T-helper 1 cell treated with Interleukin-12 subunit alpha and Interleukin-12 subunit beta and Interleukin-4 antibody, amounts not matched to agents 30 ng/mL and 1 ng/mL, for 36 hours (primary cell): ENCODE measurements at regions not wholly inside any gene's neighbourhood (a gene's known extent, or its start where the extent isn't known, plus 50 kb on each side); places are given as distances from the start of the nearest gene placed in this dataset.

Source experiments
- intact Hi-C: fragments of 100-400 bp; cut with micrococcal nuclease; formaldehyde crosslinking; loops from one replicate; pipeline ENCODE4 v1.15.1; 2024

- intact Hi-C loops: no loop called here
Measured at GRCh38 chr22:27137871-27138337, 480.5 kb downstream of the MIAT start.

DNA sequence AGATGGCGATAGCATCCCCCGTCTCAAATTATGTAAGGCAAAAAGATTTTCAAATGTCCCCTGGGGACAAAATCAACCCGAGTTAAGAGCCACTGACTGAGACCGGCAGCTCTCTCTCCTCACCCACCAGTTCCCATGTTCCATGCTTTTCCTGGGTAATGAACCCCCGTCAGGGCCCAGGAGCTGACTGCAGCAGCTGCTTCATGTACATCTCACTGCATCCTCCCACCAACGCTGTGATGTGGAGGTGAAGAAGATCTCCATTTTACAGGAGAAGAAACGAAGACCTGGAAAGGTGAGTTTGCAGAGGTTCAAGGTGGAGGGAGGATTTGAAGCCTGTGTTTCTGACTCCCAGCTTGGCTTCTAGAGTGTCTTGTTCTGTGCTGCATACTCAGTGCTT lies 481.1 kb downstream of the MIAT start:
- intact Hi-C loops: no loop called here

- intact Hi-C loops: no loop called here
Measured at GRCh38 chr22:27139935-27140511, 482.6 kb downstream of the MIAT start.

DNA sequence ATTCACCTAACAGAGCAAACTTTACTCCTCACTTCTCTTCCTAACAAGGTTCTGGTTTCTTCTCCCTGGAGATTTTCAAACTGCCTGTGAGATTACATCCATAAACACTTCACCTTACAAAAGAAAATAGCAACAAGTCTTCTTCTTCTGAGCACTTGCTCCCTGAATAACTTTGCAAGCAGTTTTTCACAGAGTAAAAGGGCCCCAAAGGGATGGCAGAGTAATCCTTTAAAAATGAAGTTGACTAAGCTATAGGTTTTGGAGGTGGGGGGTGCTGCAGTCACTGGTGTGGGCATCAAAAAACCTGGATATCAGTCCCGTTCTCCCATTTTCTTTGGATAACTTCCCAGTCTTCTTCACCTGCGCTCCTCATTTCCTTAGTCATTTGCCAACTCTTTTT lies 484.9 kb downstream of the MIAT start:
- intact Hi-C loops: no loop called here

GRCh38 chr22:27144321-27144720 lies 486.9 kb downstream of the MIAT start:
- intact Hi-C loops: no loop called here

DNA sequence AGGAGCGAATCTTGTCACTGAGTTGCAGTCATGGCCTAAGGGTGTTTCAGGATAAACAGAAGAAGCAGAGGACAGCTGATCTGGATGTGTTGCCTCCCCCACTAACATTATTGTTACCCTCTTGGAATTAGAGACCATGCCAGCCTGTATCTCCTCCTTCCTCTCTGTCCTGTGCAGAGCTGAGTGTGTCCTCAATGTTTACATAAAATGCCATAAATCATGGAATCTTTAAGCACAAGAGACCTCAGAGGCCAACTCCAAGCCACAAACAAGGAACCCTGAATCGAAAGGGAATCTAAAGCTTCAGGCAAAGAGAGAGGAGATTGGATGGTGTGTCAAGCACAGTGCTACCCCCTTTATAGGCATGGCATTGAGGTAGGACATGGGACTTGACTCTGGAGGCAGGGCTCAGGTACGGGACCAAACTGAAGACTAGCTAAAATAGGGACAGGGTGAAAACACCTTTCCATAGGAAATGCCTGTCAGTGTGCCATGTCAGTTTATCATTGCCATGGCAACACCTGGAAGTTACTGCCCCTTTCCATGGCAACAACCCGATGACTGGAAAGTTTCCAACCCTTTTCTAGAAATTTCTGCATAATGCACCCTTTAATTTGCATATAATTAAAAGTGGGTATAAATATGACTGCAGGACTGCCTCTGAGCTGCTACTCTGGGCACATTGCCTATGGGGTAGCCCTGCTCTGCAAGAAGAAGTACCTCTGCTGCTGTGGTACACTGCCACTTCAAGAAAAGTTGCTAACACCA lies 489.7 kb downstream of the MIAT start:
- intact Hi-C loops: no loop called here

DNA sequence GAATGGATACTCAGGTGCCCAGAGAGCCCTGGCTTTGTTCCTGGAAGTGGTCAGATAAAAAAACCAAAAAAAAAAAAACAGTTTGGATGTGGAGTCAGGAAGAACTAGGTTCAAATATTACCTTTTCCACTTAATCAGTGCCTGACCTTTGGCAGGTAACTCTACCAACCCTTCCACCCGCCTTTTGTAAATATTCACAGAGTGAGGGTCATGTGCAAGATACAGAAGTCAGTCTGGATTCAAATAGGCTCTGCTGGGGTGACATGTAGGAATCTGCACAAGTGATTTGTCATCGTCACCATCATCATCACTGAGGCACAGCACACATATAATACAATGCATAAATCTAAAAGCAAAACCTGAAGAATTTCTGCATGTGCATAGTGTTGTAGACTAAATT lies 490.7 kb downstream of the MIAT start:
- intact Hi-C loops: no loop called here

GRCh38 chr22:27148886-27149470 lies 491.6 kb downstream of the MIAT start:
- intact Hi-C loops: no loop called here

GRCh38 chr22:27149921-27150543 lies 492.6 kb downstream of the MIAT start:
- intact Hi-C loops: no loop called here

DNA sequence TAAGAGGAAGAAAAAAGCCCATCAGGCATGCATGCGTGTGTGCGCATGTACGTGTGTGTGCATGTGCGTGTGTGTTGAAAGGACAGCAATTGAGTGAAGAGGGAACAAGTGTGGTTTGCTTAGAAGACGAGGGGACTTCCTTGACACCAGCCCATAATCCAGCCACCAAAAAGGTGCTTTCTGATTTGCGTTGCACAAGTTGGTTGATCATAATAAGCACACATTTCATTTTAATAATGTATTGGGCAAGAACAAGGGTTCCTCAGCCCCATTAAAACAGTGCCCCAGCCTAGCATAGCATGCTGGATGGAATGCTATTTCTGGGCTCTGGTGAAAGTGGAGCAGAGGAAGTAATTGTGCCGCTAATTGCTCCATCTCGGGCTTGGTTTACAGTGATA lies 493.2 kb downstream of the MIAT start:
- intact Hi-C loops: no loop called here

GRCh38 chr22:27151407-27151806 lies 494.0 kb downstream of the MIAT start:
- intact Hi-C loops: no loop called here

DNA sequence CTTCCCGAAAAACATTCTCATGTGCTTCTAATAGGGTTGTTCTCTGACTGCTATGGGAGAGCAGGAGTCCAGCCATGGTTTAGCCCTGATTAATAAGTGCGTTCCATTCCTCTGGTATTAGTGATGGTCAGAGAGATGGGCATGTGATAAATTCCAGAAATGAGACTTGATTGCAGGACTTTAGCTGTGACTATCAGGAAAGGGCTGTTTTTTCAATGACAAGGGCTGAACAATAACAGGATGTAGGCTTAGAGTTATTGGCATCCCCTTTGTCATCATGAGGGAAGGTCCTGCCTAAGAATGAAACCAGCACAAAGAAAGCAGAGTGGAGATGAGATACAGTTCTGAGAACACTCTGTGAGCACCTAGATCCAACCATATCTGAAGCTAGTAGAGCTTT lies 494.6 kb downstream of the MIAT start:
- intact Hi-C loops: no loop called here

DNA sequence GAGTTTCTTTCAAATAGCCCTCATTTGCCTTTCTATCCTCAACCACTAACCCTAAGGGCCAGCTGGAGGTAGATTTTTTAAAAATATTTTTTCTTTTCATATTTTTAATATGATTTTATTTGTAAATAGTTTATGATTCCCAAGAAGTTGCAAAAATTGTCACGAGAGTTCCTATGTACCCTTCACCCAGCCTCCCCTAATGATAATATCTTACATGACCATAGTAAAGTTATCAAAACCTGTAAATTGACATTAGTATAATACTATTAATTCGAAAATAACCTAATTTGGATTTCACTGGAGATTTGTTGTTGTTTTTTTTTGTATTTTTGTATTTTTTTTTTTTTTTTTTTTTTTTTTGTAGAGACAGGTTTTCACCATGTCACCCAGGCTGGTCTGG lies 495.5 kb downstream of the MIAT start:
- intact Hi-C loops: no loop called here

DNA sequence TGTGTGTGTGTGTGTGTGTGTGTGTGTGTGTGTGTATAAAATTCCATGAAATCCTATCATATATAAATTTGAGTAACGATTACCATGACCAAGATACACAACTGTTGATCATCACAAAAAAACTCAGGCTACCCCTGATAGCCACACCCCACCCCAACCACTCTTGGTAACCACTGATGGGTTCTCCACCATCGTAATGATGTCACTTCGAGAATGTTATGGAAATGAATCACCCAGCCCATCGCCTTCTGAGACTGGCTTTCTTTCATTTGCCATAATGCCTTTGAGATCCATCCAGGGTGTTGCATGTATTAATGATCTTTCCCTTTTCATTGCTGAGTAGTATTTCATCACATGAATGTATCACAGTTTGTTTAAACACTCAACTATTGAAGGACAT lies 496.0 kb downstream of the MIAT start:
- intact Hi-C loops: no loop called here

GRCh38 chr22:27154717-27155116 lies 497.3 kb downstream of the MIAT start:
- intact Hi-C loops: no loop called here

DNA sequence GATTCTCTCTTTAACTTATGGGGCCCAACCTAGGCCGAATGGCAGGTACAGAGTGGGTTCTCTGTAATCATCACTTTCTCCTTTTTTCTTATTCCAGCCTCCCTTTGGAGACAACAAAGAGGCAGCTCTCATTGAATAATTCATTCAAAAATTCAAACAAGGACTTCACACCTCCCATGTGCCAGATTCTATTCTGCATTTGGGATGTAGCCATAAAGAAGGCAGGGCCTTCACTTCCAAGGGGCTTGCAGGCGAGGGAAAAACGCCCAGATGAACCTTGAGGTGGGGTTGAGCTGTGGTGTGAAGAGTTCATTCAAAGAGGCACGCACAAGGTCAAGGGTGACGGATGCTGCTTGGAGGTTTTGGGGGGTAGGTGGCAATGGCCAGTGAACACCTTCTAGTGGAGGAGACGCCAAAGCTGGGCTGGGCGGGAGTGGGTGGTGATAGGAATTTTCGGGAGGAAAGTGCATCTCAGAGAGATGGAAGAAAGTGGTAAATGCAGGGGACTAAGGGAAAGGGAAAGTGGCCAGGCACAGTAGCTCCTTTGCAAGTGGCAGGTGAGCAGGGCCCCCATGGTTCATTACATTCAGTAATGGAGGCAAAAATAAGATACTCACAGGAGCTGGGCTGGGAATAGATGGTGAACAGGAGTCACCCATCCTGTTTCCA lies 499.6 kb downstream of the MIAT start:
- intact Hi-C loops: no loop called here

- intact Hi-C loops: no loop called here
Measured at GRCh38 chr22:27157666-27158370, 500.4 kb downstream of the MIAT start.

- intact Hi-C loops: no loop called here
Measured at GRCh38 chr22:27159016-27159415, 501.6 kb downstream of the MIAT start.

- intact Hi-C loops: no loop called here
Measured at GRCh38 chr22:27159716-27160295, 502.4 kb downstream of the MIAT start.

- intact Hi-C loops: no loop called here
Measured at GRCh38 chr22:27163162-27164137, 506.1 kb downstream of the MIAT start.
